CD4-positive, alpha-beta memory T cell (primary cell): ENCODE measurements at regions not wholly inside any gene's neighbourhood (a gene's known extent, or its start where the extent isn't known, plus 50 kb on each side); places are given as distances from the start of the nearest gene placed in this dataset.
A peak's percentile ranks its signal among the peaks of the same experiment; 100 is the strongest.
"Not testable (repeated sequence)": the region's sequence is repeated elsewhere in the genome, so short reads cannot be mapped to it uniquely, and the experiment has no call there.

Source experiments
- CTCF ChIA-PET: fragments of 350-600 bp; sonication (Branson Sonifier 250); formaldehyde crosslinking; loops from one replicate; lab custom pipeline; 2021; ENCODE audit warnings: inconsistent platforms; ENCODE audit not compliant: partially characterized antibody; lab: Charles Lee
- POLR2A ChIA-PET: fragments of 350-600 bp; sonication (Branson Sonifier 250); formaldehyde crosslinking; loops from one replicate; lab custom pipeline; 2021; ENCODE audit not compliant: partially characterized antibody; lab: Charles Lee
- DNase-seq, 5 donors: peaks; one replicate each; pipeline versions ENCODE4 v3.0.0 to v3.0.0-alpha.2; 2020 to 2022; ENCODE audit warnings: mixed read lengths in 1 of 5
- H3K27ac ChIP-seq: one replicate; pipeline ENCODE4 v1.7.0; 2013; ENCODE audit warnings: low read depth, low read length
- H3K27me3 ChIP-seq: 2 replicates; pipeline ENCODE4 v1.7.0; 2013; ENCODE audit warnings: mild to moderate bottlenecking, low read length, moderate library complexity; ENCODE audit not compliant: insufficient read depth
- H3K36me3 ChIP-seq: 2 replicates; pipeline ENCODE4 v1.7.0; 2013; ENCODE audit warnings: mild to moderate bottlenecking, low read length, moderate library complexity; ENCODE audit not compliant: insufficient read depth
- H3K4me1 ChIP-seq: 2 replicates; pipeline ENCODE4 v1.7.0; 2013; ENCODE audit warnings: mild to moderate bottlenecking, low read length, moderate library complexity; ENCODE audit not compliant: insufficient read depth
- H3K4me3 ChIP-seq, 2 donors: one replicate each; pipeline ENCODE4 v1.7.0; 2013; ENCODE audit warnings: low read length in 2 of 2, mild to moderate bottlenecking in 1 of 2
- H3K9me3 ChIP-seq, 2 donors: one replicate each; pipeline ENCODE4 v1.7.0; 2013; ENCODE audit warnings: low read length in 2 of 2, control low read depth in 1 of 2; ENCODE audit not compliant: control insufficient read depth in 1 of 2
- H3K27ac Mint-ChIP-seq, 7 donors: one replicate each; pipeline ENCODE4 v1.8.0; 2020 to 2021; ENCODE audit warnings: mixed read lengths in 7 of 7, mild to moderate bottlenecking in 6 of 7, inconsistent platforms in 3 of 7, moderate library complexity in 3 of 7
- H3K27me3 Mint-ChIP-seq, 2 donors: one replicate each; pipeline ENCODE4 v1.8.0; 2020 to 2021; ENCODE audit warnings: mixed read lengths in 2 of 2
- H3K36me3 Mint-ChIP-seq, 2 donors: one replicate each; pipeline ENCODE4 v1.8.0; 2020 to 2021; ENCODE audit warnings: mixed read lengths in 2 of 2, inconsistent platforms in 1 of 2, mild to moderate bottlenecking in 1 of 2
- H3K4me1 Mint-ChIP-seq, 4 donors: one replicate each; pipeline ENCODE4 v1.8.0; 2020 to 2021; ENCODE audit warnings: mixed read lengths in 4 of 4, mild to moderate bottlenecking in 1 of 4
- H3K4me3 Mint-ChIP-seq, 8 donors: one replicate each; pipeline ENCODE4 v1.8.0; 2020 to 2021; ENCODE audit warnings: mixed read lengths in 8 of 8, mild to moderate bottlenecking in 7 of 8, moderate library complexity in 6 of 8, inconsistent platforms in 3 of 8
- H3K9me3 Mint-ChIP-seq, 8 donors: one replicate each; pipeline ENCODE4 v1.8.0; 2020 to 2021; ENCODE audit warnings: mixed read lengths in 8 of 8, mild to moderate bottlenecking in 5 of 8, inconsistent platforms in 3 of 8, moderate library complexity in 1 of 8
- intact Hi-C: fragments of 100-400 bp; cut with micrococcal nuclease; formaldehyde crosslinking; loops from one replicate; pipeline ENCODE4 v1.15.1; 2023

DNA sequence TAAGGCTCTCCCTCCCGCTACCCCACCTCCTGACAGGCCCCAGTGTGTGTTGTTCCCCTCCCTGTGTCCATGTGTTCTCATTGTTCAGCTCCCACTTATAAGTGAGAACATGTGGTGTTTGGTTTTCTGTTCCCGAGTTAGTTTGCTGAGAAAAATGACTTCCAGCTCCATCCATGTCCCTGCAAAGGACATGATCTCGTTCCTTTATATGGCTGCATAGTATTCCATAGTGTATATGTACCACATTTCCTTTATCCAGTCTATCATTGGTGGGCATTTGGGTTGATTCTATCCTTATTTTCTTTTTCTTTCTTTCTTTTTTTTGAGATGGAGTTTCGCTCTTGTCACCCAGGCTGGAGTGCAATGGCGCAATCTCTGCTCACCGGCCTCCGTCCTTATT is 57.8 kb upstream of the RASSF3 start:
- intact Hi-C loops = not testable (repeated sequence)
- CTCF ChIA-PET = interaction anchor here (1.2 to 6.5 kb wide), 3 partner anchors 9 to 144 kb away, joined by 3 to 252 read pairs (median 3); no protein-coding TSS in a partner anchor

DNA sequence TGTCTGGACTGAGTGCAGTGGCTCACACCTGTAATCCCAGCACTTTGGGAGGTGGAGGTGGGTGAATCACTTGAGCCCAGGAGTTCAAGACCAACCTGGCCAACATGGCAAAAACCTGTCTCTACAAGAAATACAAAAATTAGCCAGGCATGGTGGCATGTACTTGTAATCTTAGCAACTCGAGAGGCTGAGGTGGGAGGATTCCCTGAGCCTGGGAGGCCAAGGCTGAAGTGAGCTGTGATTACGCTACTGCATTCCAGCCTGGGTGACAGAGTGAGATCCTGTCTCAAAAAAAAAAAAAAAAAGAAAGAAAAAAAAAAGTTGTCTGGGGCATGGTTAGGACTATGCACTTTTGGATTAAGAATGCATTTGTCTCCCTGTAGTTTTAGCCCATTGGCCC is 56.6 kb upstream of the RASSF3 start:
- H3K27me3 Mint-ChIP-seq, DNase-seq, H3K36me3 Mint-ChIP-seq, H3K27ac ChIP-seq, H3K4me3 ChIP-seq, H3K27me3 ChIP-seq, H3K4me1 Mint-ChIP-seq, H3K36me3 ChIP-seq, POLR2A ChIA-PET, H3K9me3 Mint-ChIP-seq, H3K9me3 ChIP-seq, H3K4me3 Mint-ChIP-seq, H3K27ac Mint-ChIP-seq, H3K4me1 ChIP-seq, intact Hi-C loops: not testable (repeated sequence)
- CTCF ChIA-PET = interaction anchor here (1.2 to 6.5 kb wide), 4 partner anchors 8 to 143 kb away, joined by 3 to 252 read pairs (median 6); no protein-coding TSS in a partner anchor

More for the DNA sequence above, 57.8 kb upstream of the RASSF3 start:
- H3K27me3 ChIP-seq, H3K4me3 ChIP-seq, H3K4me1 ChIP-seq, POLR2A ChIA-PET, DNase-seq, H3K9me3 Mint-ChIP-seq, H3K9me3 ChIP-seq, H3K27me3 Mint-ChIP-seq, H3K27ac ChIP-seq, H3K36me3 Mint-ChIP-seq, H3K4me1 Mint-ChIP-seq, H3K36me3 ChIP-seq: not testable (repeated sequence)
- Mint-ChIP-seq H3K4me3 (peak overlapping the region in 1 of 8 donors; percentile 49), H3K27ac (peak overlapping the region in 1 of 7 donors; percentile 18)

DNA sequence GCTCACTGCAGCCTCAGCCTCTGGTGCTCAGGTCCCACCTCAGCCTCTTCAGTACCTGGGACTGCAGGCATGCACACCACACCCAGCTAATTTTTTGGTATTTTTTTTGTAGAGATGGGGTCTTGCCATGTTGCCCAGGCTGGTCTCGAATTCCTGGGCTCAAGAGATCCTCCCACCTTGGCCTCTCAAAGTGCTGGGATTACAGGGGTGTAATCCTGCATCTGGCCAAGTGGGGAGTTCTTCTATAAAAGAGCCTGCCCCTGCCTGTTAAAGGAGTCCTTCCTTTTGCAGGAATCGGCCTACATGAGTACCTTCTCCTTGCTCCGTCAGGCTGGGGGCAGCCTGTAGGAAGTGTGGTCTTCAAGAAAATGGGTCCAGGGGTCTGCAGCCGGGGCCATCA is 54.1 kb upstream of the RASSF3 start:
- Mint-ChIP-seq H3K9me3 (no peaks in the 10 kb centered on the region), H3K36me3 (no peaks in the 10 kb centered on the region), H3K27ac (no peak overlapping the region), H3K4me1 (peaks cover 0 to 8% (median 4%) of the 10 kb centered on the region in 4 donors), H3K27me3 (peaks cover 0 to 2% of the 10 kb centered on the region in 2 donors), H3K4me3 (no peak overlapping the region)
- no peaks in the 10 kb centered on the region for H3K9me3 ChIP-seq
- intact Hi-C loops = no loop called here
- H3K27me3 ChIP-seq = no peaks in the 10 kb centered on the region
- ChIA-PET CTCF (interaction anchor here (1.4 to 2.1 kb wide), 2 partner anchors 8 to 142 kb away, joined by 3 to 8 read pairs; no protein-coding TSS in a partner anchor), POLR2A (interaction anchor here (1.3 kb wide), 1 partner anchor 52 kb away, joined by 3 read pairs; no protein-coding TSS in a partner anchor)
- no peak for DNase-seq
- no peaks in the 10 kb centered on the region for H3K36me3 ChIP-seq
- no peaks in the 10 kb centered on the region for H3K4me1 ChIP-seq
- no peak overlapping the region for H3K4me3 ChIP-seq
- no peak overlapping the region for H3K27ac ChIP-seq

DNA sequence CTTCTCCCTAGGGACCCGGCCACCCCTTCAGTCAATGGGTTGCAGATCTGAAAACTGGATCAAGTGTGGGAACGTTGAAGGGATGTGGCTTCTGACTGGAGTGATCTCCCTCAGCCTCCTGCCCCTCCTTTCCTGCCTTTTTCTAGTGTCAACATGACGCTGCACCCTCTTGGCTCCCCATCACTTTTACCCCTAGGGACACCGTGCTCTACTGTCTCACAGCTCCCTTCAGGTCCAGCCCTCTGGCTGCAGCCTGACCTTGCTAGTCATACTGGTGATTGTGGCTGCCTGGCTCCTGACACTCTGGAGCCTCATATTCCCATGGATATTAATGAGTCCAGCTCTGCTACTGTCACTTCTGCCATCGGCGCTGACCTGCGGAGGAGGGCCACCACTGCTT is 51.5 kb upstream of the RASSF3 start:
- intact Hi-C loops = no loop called here
- Histone ChIP-seq H3K36me3 (no peaks in the 10 kb centered on the region), H3K4me3 (no peak overlapping the region), H3K9me3 (no peaks in the 10 kb centered on the region), H3K4me1 (no peaks in the 10 kb centered on the region), H3K27me3 (no peaks in the 10 kb centered on the region), H3K27ac (no peak overlapping the region)
- H3K36me3 Mint-ChIP-seq = no peaks in the 10 kb centered on the region
- CTCF ChIA-PET = interaction anchor here (1.1 to 1.3 kb wide), 2 partner anchors 138 to 139 kb away, joined by 3 to 4 read pairs; no protein-coding TSS in a partner anchor
- H3K4me3 Mint-ChIP-seq = no peak overlapping the region
- H3K4me1 Mint-ChIP-seq = peaks cover 0 to 8% (median 8%) of the 10 kb centered on the region in 4 donors
- H3K27me3 Mint-ChIP-seq = peaks cover 0 to 2% of the 10 kb centered on the region in 2 donors
- DNase-seq = no peak
- POLR2A ChIA-PET = interaction anchor here (0.6 to 1.2 kb wide), 2 partner anchors 50 to 188 kb away, joined by 3 read pairs; no protein-coding TSS in a partner anchor
- H3K27ac Mint-ChIP-seq = no peak overlapping the region
- no peaks in the 10 kb centered on the region for H3K9me3 Mint-ChIP-seq

DNA sequence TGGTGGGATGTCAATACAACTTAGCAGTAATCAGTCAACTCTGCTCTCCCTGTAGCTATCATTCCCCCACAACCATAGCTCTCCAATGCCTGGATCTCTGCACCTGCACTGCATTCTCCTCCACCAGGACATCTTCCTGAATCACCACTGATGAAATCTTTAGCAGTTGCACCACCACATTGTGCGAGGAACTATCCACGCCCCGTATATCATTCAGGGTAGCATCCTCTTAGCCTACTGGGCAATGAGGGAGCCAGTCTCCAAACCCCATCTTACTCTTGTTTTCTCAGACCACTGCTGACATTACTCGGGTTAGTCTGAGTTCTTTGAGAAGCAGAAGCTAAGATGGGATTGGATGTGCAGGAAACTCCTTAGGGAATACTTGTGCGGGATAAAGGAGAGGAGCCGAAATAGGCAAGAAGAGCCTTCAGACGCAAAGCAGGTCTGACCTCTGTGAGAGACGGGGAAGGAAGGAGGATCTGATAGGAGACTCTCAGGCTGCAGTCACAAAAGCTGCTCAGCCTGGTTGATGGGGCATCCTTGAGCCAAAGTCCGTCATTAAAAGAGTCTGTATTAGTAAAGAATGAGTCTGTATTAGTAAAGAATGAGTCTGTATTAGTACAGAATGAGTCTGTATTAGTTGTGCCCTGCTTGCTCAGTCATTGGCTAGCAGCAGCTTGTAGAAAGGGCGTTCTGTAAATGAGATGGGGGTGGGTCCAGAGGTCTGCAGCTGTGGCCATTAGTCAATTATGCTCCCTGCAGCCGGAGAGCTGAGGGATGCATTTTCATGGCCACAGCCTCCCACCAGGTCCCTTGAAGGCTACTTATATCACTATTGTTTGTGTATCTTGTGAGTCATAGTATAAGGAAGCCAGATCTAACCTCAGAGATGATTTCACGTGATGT is 49.6 kb upstream of the RASSF3 start:
- Histone ChIP-seq H3K27me3 (no peaks in the 10 kb centered on the region), H3K4me3 (no peak overlapping the region), H3K9me3 (no peaks in the 10 kb centered on the region), H3K36me3 (no peaks in the 10 kb centered on the region), H3K4me1 (no peaks in the 10 kb centered on the region), H3K27ac (no peak overlapping the region)
- intact Hi-C loops = no loop called here
- DNase-seq = no peak
- H3K27ac Mint-ChIP-seq = peak overlapping the region in 1 of 7 donors; percentile 44
- H3K4me3 Mint-ChIP-seq = no peak overlapping the region
- H3K27me3 Mint-ChIP-seq = peaks cover 0 to 2% of the 10 kb centered on the region in 2 donors
- H3K4me1 Mint-ChIP-seq = peaks cover 0 to 8% (median 8%) of the 10 kb centered on the region in 4 donors
- POLR2A ChIA-PET = interaction anchor here (0.6 to 4.2 kb wide), 2 partner anchors 10 to 109 kb away, joined by 6 to 25 read pairs; no protein-coding TSS in a partner anchor
- CTCF ChIA-PET = interaction anchor here (1.1 to 4.3 kb wide), 4 partner anchors 10 to 136 kb away, joined by 3 to 19 read pairs (median 6); no protein-coding TSS in a partner anchor
- no peaks in the 10 kb centered on the region for H3K36me3 Mint-ChIP-seq
- no peaks in the 10 kb centered on the region for H3K9me3 Mint-ChIP-seq
